Activated naive CD8-positive, alpha-beta T cell treated with anti-CD3 and anti-CD28 coated beads for 36 hours (primary cell): ENCODE measurements at regions not wholly inside any gene's neighbourhood (a gene's known extent, or its start where the extent isn't known, plus 50 kb on each side); places are given as distances from the start of the nearest gene placed in this dataset.
"Not testable (repeated sequence)": the region's sequence is repeated elsewhere in the genome, so short reads cannot be mapped to it uniquely, and the experiment has no call there.

Experiments
- DNase-seq: peaks from one replicate; pipeline ENCODE4 v3.0.0; 2021
- H3K27ac Mint-ChIP-seq: one replicate; pipeline ENCODE4 v1.8.0; 2022; ENCODE audit warnings: mild to moderate bottlenecking, moderate library complexity, mixed read lengths
- H3K27me3 Mint-ChIP-seq: one replicate; pipeline ENCODE4 v1.8.0; 2022; ENCODE audit warnings: mild to moderate bottlenecking, mixed read lengths
- H3K36me3 Mint-ChIP-seq: one replicate; pipeline ENCODE4 v1.8.0; 2021; ENCODE audit warnings: mild to moderate bottlenecking, mixed read lengths
- H3K4me1 Mint-ChIP-seq: one replicate; pipeline ENCODE4 v1.8.0; 2021; ENCODE audit warnings: mixed read lengths
- H3K4me3 Mint-ChIP-seq: one replicate; pipeline ENCODE4 v1.8.0; 2022; ENCODE audit warnings: mild to moderate bottlenecking, moderate library complexity, mixed read lengths
- H3K9me3 Mint-ChIP-seq: one replicate; pipeline ENCODE4 v1.8.0; 2022; ENCODE audit warnings: mixed read lengths

- Mint-ChIP-seq H3K27ac (no peak overlapping the region), H3K27me3 (no peaks in the 10 kb centered on the region), H3K4me3 (no peak overlapping the region), H3K9me3 (no peaks in the 10 kb centered on the region), H3K4me1 (no peaks in the 10 kb centered on the region), H3K36me3 (peaks cover 13% of the 10 kb centered on the region)
- DNase-seq = no peak
Observed at GRCh38 chr15:99863550-99864198, 130.4 kb upstream of the LYSMD4 start.

GRCh38 chr15:99857836-99858235 is 124.6 kb upstream of the LYSMD4 start:
- H3K4me1 Mint-ChIP-seq = no peaks in the 10 kb centered on the region

GRCh38 chr15:99850517-99850916 is 117.3 kb upstream of the LYSMD4 start:
- peaks cover 15% of the 10 kb centered on the region for H3K4me1 Mint-ChIP-seq
- peaks cover 10% of the 10 kb centered on the region for H3K9me3 Mint-ChIP-seq
- peaks cover 55% of the 10 kb centered on the region for H3K36me3 Mint-ChIP-seq
- no peak overlapping the region for H3K4me3 Mint-ChIP-seq
- no peaks in the 10 kb centered on the region for H3K27me3 Mint-ChIP-seq
- no peak for DNase-seq
- no peak overlapping the region for H3K27ac Mint-ChIP-seq

More at GRCh38 chr15:99857836-99858235, 124.6 kb upstream of the LYSMD4 start:
- no peak overlapping the region for H3K27ac Mint-ChIP-seq
- peaks cover 19% of the 10 kb centered on the region for H3K36me3 Mint-ChIP-seq
- H3K4me3 Mint-ChIP-seq = no peak overlapping the region
- H3K27me3 Mint-ChIP-seq = no peaks in the 10 kb centered on the region
- H3K9me3 Mint-ChIP-seq = no peaks in the 10 kb centered on the region
- DNase-seq = no peak

GRCh38 chr15:99845009-99845408 is 111.8 kb upstream of the LYSMD4 start:
- Mint-ChIP-seq H3K4me3 (peak overlapping the region; percentile 44), H3K9me3 (peaks cover 19% of the 10 kb centered on the region), H3K27ac (peak overlapping the region; percentile 89), H3K36me3 (peaks cover 61% of the 10 kb centered on the region), H3K27me3 (no peaks in the 10 kb centered on the region), H3K4me1 (peaks cover 53% of the 10 kb centered on the region)
- DNase-seq = peak; percentile 38

- peaks cover 56% of the 10 kb centered on the region for H3K4me1 Mint-ChIP-seq
- peaks cover 66% of the 10 kb centered on the region for H3K36me3 Mint-ChIP-seq
- H3K4me3 Mint-ChIP-seq = no peak overlapping the region
- H3K9me3 Mint-ChIP-seq = peaks cover 22% of the 10 kb centered on the region
- DNase-seq = no peak
- H3K27me3 Mint-ChIP-seq = no peaks in the 10 kb centered on the region
- H3K27ac Mint-ChIP-seq = peak overlapping the region; percentile 89
Observed at GRCh38 chr15:99844150-99844549, 110.9 kb upstream of the LYSMD4 start.

GRCh38 chr15:99842071-99842470 is 108.8 kb upstream of the LYSMD4 start:
- Mint-ChIP-seq H3K27ac (peak overlapping the region; percentile 89), H3K36me3 (peaks cover 67% of the 10 kb centered on the region), H3K4me3 (no peak overlapping the region), H3K4me1 (peaks cover 47% of the 10 kb centered on the region), H3K27me3 (no peaks in the 10 kb centered on the region), H3K9me3 (peaks cover 19% of the 10 kb centered on the region)
- peak; percentile 26 for DNase-seq

GRCh38 chr15:99826157-99826780 is 93.0 kb upstream of the LYSMD4 start:
- no peaks in the 10 kb centered on the region for H3K27me3 Mint-ChIP-seq
- H3K4me1 Mint-ChIP-seq = peaks cover 40% of the 10 kb centered on the region
- H3K27ac Mint-ChIP-seq = peak overlapping the region; percentile 95
- no peak overlapping the region for H3K4me3 Mint-ChIP-seq
- peaks cover 31% of the 10 kb centered on the region for H3K9me3 Mint-ChIP-seq
- DNase-seq = peak; percentile 13
- peaks cover 86% of the 10 kb centered on the region for H3K36me3 Mint-ChIP-seq

GRCh38 chr15:99823346-99823745 is 90.1 kb upstream of the LYSMD4 start:
- Mint-ChIP-seq H3K4me3 (no peak overlapping the region), H3K9me3 (peaks cover 23% of the 10 kb centered on the region), H3K36me3 (peaks cover 82% of the 10 kb centered on the region), H3K27ac (no peak overlapping the region), H3K4me1 (peaks cover 41% of the 10 kb centered on the region), H3K27me3 (no peaks in the 10 kb centered on the region)
- DNase-seq = no peak

- Mint-ChIP-seq H3K36me3 (peaks cover 84% of the 10 kb centered on the region), H3K9me3 (peaks cover 14% of the 10 kb centered on the region), H3K4me1 (peaks cover 35% of the 10 kb centered on the region), H3K27ac (no peak overlapping the region), H3K4me3 (no peak overlapping the region), H3K27me3 (no peaks in the 10 kb centered on the region)
- no peak for DNase-seq
Observed at GRCh38 chr15:99819981-99820718, 86.9 kb upstream of the LYSMD4 start.

GRCh38 chr15:99818872-99819271 is 85.6 kb upstream of the LYSMD4 start:
- Mint-ChIP-seq H3K4me3 (no peak overlapping the region), H3K36me3 (peaks cover 80% of the 10 kb centered on the region), H3K27me3 (no peaks in the 10 kb centered on the region), H3K9me3 (peaks cover 2% of the 10 kb centered on the region), H3K27ac (peak overlapping the region; percentile 30), H3K4me1 (peaks cover 27% of the 10 kb centered on the region)
- no peak for DNase-seq

- Mint-ChIP-seq H3K36me3 (peaks cover 84% of the 10 kb centered on the region), H3K4me1 (peaks cover 34% of the 10 kb centered on the region)
Observed at GRCh38 chr15:99816862-99817261, 83.6 kb upstream of the LYSMD4 start.

GRCh38 chr15:99810663-99811062 is 77.4 kb upstream of the LYSMD4 start:
- peaks cover 59% of the 10 kb centered on the region for H3K36me3 Mint-ChIP-seq
- peak overlapping the region; percentile 90 for H3K27ac Mint-ChIP-seq
- not testable (repeated sequence) for H3K9me3 Mint-ChIP-seq, H3K27me3 Mint-ChIP-seq, DNase-seq
- H3K4me1 Mint-ChIP-seq = peaks cover 24% of the 10 kb centered on the region
- peak overlapping the region; percentile 81 for H3K4me3 Mint-ChIP-seq

More at GRCh38 chr15:99816862-99817261, 83.6 kb upstream of the LYSMD4 start:
- not testable (repeated sequence) for H3K9me3 Mint-ChIP-seq, H3K27ac Mint-ChIP-seq, H3K27me3 Mint-ChIP-seq, DNase-seq, H3K4me3 Mint-ChIP-seq

- H3K4me3 Mint-ChIP-seq, H3K9me3 Mint-ChIP-seq, H3K27ac Mint-ChIP-seq, H3K4me1 Mint-ChIP-seq, DNase-seq, H3K36me3 Mint-ChIP-seq, H3K27me3 Mint-ChIP-seq: not testable (repeated sequence)
Observed at GRCh38 chr15:99799854-99800250, 66.6 kb upstream of the LYSMD4 start.

- not testable (repeated sequence) for H3K36me3 Mint-ChIP-seq, H3K4me1 Mint-ChIP-seq, H3K4me3 Mint-ChIP-seq, H3K27me3 Mint-ChIP-seq, H3K9me3 Mint-ChIP-seq, DNase-seq, H3K27ac Mint-ChIP-seq
Observed at GRCh38 chr15:99799182-99799853, 66.1 kb upstream of the LYSMD4 start.
